ENCODE measurements at regions not wholly inside any gene's neighbourhood (a gene's known extent, or its start where the extent isn't known, plus 50 kb on each side); places are given as distances from the start of the nearest gene placed in this dataset.

DNA sequence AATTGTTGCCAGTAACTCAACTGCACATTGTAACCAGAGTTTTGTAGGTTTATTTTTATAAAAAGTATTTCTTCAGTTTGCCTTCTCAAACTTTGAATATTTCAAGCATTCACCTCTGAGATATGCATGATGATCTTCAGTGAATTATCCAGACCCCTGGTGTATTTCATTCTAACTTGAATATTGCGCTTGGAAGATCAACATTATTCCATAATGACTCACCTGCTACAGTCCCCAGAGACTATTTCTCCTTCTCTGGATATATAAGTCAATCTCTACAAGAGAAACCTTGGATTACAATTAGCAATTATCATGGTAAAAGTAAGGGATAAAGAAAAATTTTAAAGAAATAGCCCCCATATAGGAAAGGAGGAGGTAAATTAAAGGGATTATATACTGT is 1041.0 kb downstream of the TLE1 start:
- Histone ChIP-seq H3K9me3 (ENCODE audit: control insufficient read depth, insufficient read depth, low read length) (no peaks in the 10 kb centered on the region), H3K27me3 (ENCODE audit: control insufficient read depth, insufficient read depth, low read length) (no peaks in the 10 kb centered on the region), H3K9ac (ENCODE audit: low read depth, low read length) (no peak overlapping the region), H3K36me3 (ENCODE audit: control insufficient read depth, insufficient read depth, low read length) (no peaks in the 10 kb centered on the region), H3K4me1 (ENCODE audit: control insufficient read depth, insufficient read depth, low read length) (no peaks in the 10 kb centered on the region), H3K4me3 (ENCODE audit: low read depth, low read length) (no peak overlapping the region), H3K27ac (ENCODE audit: low read depth, low read length) (no peak overlapping the region)

DNA sequence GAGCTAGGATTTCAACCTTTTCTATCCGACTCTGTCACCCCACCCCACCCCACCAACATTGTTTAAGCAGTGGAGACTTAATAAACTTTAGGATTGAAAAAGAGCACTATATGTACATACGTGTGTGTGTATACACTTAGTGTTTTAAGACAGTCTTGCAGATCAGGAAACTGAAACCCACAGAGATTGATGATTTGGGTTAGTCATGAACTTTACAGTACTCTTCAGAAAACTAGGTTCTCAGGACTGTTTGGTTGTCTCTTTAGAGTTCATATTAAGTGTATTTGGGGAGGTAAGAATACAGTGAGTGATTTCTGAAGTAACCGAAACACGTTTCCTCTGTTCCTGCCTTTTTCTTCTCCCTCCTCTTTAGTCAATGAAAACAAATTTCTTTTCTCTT is 1043.1 kb downstream of the TLE1 start:
- Histone ChIP-seq H3K9me3 (ENCODE audit: control insufficient read depth, insufficient read depth, low read length) (no peaks in the 10 kb centered on the region), H3K27me3 (ENCODE audit: control insufficient read depth, insufficient read depth, low read length) (no peaks in the 10 kb centered on the region), H3K27ac (ENCODE audit: low read depth, low read length) (no peak overlapping the region), H3K4me3 (ENCODE audit: low read depth, low read length) (no peak overlapping the region), H3K4me1 (ENCODE audit: control insufficient read depth, insufficient read depth, low read length) (no peaks in the 10 kb centered on the region), H3K9ac (ENCODE audit: low read depth, low read length) (no peak overlapping the region), H3K36me3 (ENCODE audit: control insufficient read depth, insufficient read depth, low read length) (no peaks in the 10 kb centered on the region)

- no peak overlapping the region for H3K27ac ChIP-seq (ENCODE audit: low read depth, low read length)
- no peaks in the 10 kb centered on the region for H3K27me3 ChIP-seq (ENCODE audit: control insufficient read depth, insufficient read depth, low read length)
- H3K4me3 ChIP-seq (ENCODE audit: low read depth, low read length), result no peak overlapping the region
- no peaks in the 10 kb centered on the region for H3K9me3 ChIP-seq (ENCODE audit: control insufficient read depth, insufficient read depth, low read length)
- no peaks in the 10 kb centered on the region for H3K36me3 ChIP-seq (ENCODE audit: control insufficient read depth, insufficient read depth, low read length)
- H3K4me1 ChIP-seq (ENCODE audit: control insufficient read depth, insufficient read depth, low read length), result no peaks in the 10 kb centered on the region
- H3K9ac ChIP-seq (ENCODE audit: low read depth, low read length), result no peak overlapping the region
These were observed 1045.3 kb downstream of the TLE1 start for GRCh38 chr9:80644044-80644443.

GRCh38 chr9:80635065-80635464 is 1054.3 kb downstream of the TLE1 start:
- Histone ChIP-seq H3K9me3 (ENCODE audit: control insufficient read depth, insufficient read depth, low read length) (peaks cover 4% of the 10 kb centered on the region; the same call in 1 of the 2 replicates), H3K4me3 (ENCODE audit: low read depth, low read length) (no peak overlapping the region), H3K36me3 (ENCODE audit: control insufficient read depth, insufficient read depth, low read length) (no peaks in the 10 kb centered on the region), H3K4me1 (ENCODE audit: control insufficient read depth, insufficient read depth, low read length) (no peaks in the 10 kb centered on the region), H3K27me3 (ENCODE audit: control insufficient read depth, insufficient read depth, low read length) (no peaks in the 10 kb centered on the region), H3K27ac (ENCODE audit: low read depth, low read length) (no peak overlapping the region), H3K9ac (ENCODE audit: low read depth, low read length) (no peak overlapping the region)

GRCh38 chr9:80632041-80632440 is 1057.3 kb downstream of the TLE1 start:
- Histone ChIP-seq H3K27ac (ENCODE audit: low read depth, low read length) (no peak overlapping the region), H3K4me1 (ENCODE audit: control insufficient read depth, insufficient read depth, low read length) (no peaks in the 10 kb centered on the region), H3K9me3 (ENCODE audit: control insufficient read depth, insufficient read depth, low read length) (peaks cover 4% of the 10 kb centered on the region; the same call in 1 of the 2 replicates), H3K9ac (ENCODE audit: low read depth, low read length) (no peak overlapping the region), H3K27me3 (ENCODE audit: control insufficient read depth, insufficient read depth, low read length) (no peaks in the 10 kb centered on the region), H3K36me3 (ENCODE audit: control insufficient read depth, insufficient read depth, low read length) (no peaks in the 10 kb centered on the region), H3K4me3 (ENCODE audit: low read depth, low read length) (no peak overlapping the region)

GRCh38 chr9:80622508-80622907 is 1050.7 kb downstream of the TLE4 start:
- H3K9ac ChIP-seq (ENCODE audit: low read depth, low read length), result no peak overlapping the region
- no peak overlapping the region for H3K4me3 ChIP-seq (ENCODE audit: low read depth, low read length)
- H3K27me3 ChIP-seq (ENCODE audit: control insufficient read depth, insufficient read depth, low read length), result no peaks in the 10 kb centered on the region
- no peaks in the 10 kb centered on the region for H3K36me3 ChIP-seq (ENCODE audit: control insufficient read depth, insufficient read depth, low read length)
- H3K9me3 ChIP-seq (ENCODE audit: control insufficient read depth, insufficient read depth, low read length), result no peaks in the 10 kb centered on the region
- H3K27ac ChIP-seq (ENCODE audit: low read depth, low read length), result no peak overlapping the region
- H3K4me1 ChIP-seq (ENCODE audit: control insufficient read depth, insufficient read depth, low read length), result no peaks in the 10 kb centered on the region

DNA sequence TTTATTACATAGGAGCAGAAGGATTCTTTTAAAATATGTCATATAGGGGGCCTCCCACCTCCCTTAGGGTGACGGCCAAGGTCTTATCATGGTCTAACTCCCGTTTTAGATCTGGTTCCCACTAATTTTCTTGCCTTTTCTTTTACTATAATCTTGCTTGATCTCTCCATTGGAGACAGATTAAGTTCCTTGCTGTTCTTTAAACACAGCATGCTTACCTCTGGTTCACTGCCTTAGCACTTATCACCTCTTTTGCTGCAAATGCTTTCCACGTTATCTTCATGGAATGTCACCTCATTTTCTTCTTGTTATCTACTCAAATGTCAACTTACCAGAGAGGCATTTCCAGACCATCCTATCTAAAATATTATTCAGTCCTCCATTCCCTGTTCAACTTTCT is 1047.6 kb downstream of the TLE4 start:
- Histone ChIP-seq H3K9ac (ENCODE audit: low read depth, low read length) (no peak overlapping the region), H3K4me3 (ENCODE audit: low read depth, low read length) (no peak overlapping the region), H3K9me3 (ENCODE audit: control insufficient read depth, insufficient read depth, low read length) (no peaks in the 10 kb centered on the region), H3K27ac (ENCODE audit: low read depth, low read length) (no peak overlapping the region), H3K27me3 (ENCODE audit: control insufficient read depth, insufficient read depth, low read length) (no peaks in the 10 kb centered on the region), H3K4me1 (ENCODE audit: control insufficient read depth, insufficient read depth, low read length) (no peaks in the 10 kb centered on the region), H3K36me3 (ENCODE audit: control insufficient read depth, insufficient read depth, low read length) (no peaks in the 10 kb centered on the region)

DNA sequence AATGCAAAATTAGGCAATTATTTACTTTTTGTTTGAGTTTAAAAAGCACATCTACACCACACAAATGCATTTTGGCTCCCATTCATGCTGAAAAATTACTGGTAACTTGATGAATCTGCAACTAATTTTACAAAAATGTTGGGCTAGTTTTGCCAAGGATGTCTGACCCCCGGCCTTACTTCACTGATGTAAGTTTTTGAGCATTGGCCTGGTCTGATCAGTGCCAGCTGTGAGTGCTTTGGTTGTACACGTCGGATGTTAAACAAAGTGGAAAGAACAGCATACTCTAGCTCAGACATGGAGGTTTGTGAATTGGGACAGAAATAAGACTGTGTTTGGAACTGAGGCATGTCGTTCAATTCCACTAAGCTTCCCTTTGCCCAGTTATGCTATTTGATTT is 1044.2 kb downstream of the TLE4 start:
- H3K27ac ChIP-seq (ENCODE audit: low read depth, low read length), result no peak overlapping the region

DNA sequence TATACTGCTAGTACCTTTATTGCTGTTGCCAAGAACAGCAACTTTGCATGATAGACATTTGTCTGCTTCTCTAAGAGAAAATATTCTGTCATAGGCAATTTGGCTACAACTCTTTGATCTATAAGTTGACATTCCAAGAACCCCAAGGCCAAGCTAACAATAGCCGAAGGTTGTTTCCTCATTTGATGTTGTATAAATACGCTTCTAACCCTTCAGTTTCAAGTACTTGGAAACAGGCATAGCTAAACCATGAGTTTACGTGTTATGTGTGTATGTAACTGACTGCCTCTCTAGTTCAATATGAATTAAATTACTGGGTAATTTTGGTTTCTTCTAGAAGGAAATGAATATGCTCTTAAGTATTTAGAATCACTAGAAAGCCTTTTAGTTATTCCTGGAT is 1034.0 kb downstream of the TLE4 start:
- H3K9me3 ChIP-seq (ENCODE audit: control insufficient read depth, insufficient read depth, low read length), result no peaks in the 10 kb centered on the region
- peaks cover 13% of the 10 kb centered on the region for H3K4me1 ChIP-seq (ENCODE audit: control insufficient read depth, insufficient read depth, low read length)
- H3K27me3 ChIP-seq (ENCODE audit: control insufficient read depth, insufficient read depth, low read length), result no peaks in the 10 kb centered on the region
- no peak overlapping the region for H3K9ac ChIP-seq (ENCODE audit: low read depth, low read length)
- H3K36me3 ChIP-seq (ENCODE audit: control insufficient read depth, insufficient read depth, low read length), result no peaks in the 10 kb centered on the region
- H3K4me3 ChIP-seq (ENCODE audit: low read depth, low read length), result no peak overlapping the region
- H3K27ac ChIP-seq (ENCODE audit: low read depth, low read length), result peak overlapping the region; percentile 22

More for the DNA sequence above, 1044.2 kb downstream of the TLE4 start:
- H3K9ac ChIP-seq (ENCODE audit: low read depth, low read length), result no peak overlapping the region
- H3K36me3 ChIP-seq (ENCODE audit: control insufficient read depth, insufficient read depth, low read length), result no peaks in the 10 kb centered on the region
- no peaks in the 10 kb centered on the region for H3K27me3 ChIP-seq (ENCODE audit: control insufficient read depth, insufficient read depth, low read length)
- H3K4me3 ChIP-seq (ENCODE audit: low read depth, low read length), result no peak overlapping the region
- no peaks in the 10 kb centered on the region for H3K4me1 ChIP-seq (ENCODE audit: control insufficient read depth, insufficient read depth, low read length)
- no peaks in the 10 kb centered on the region for H3K9me3 ChIP-seq (ENCODE audit: control insufficient read depth, insufficient read depth, low read length)

GRCh38 chr9:80605129-80605528 is 1033.4 kb downstream of the TLE4 start:
- H3K27ac ChIP-seq (ENCODE audit: low read depth, low read length), result no peak overlapping the region
- H3K9ac ChIP-seq (ENCODE audit: low read depth, low read length), result no peak overlapping the region
- no peaks in the 10 kb centered on the region for H3K36me3 ChIP-seq (ENCODE audit: control insufficient read depth, insufficient read depth, low read length)
- no peaks in the 10 kb centered on the region for H3K27me3 ChIP-seq (ENCODE audit: control insufficient read depth, insufficient read depth, low read length)
- no peaks in the 10 kb centered on the region for H3K9me3 ChIP-seq (ENCODE audit: control insufficient read depth, insufficient read depth, low read length)
- H3K4me1 ChIP-seq (ENCODE audit: control insufficient read depth, insufficient read depth, low read length), result peaks cover 13% of the 10 kb centered on the region
- no peak overlapping the region for H3K4me3 ChIP-seq (ENCODE audit: low read depth, low read length)

DNA sequence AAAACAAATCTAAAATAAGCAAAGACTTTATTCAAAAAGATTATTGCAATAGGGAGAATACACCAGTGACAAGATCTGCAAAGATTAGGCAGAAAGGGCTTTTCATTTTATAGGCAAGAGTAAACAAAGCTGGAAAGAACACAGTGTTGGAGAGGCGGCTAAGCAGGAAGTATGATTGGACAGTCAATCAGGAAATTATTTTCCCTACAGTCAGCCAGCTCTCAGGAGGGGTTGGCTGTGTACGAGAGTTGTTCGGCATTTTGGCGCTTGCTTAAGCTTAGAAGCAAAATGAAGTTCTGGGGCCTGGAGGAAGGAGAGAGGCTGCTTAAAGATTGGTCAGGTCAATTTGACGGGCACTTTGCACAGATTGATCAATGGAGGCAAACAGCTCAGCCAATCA is 1030.5 kb downstream of the TLE4 start:
- Histone ChIP-seq H3K9ac (ENCODE audit: low read depth, low read length) (no peak overlapping the region), H3K36me3 (ENCODE audit: control insufficient read depth, insufficient read depth, low read length) (no peaks in the 10 kb centered on the region), H3K9me3 (ENCODE audit: control insufficient read depth, insufficient read depth, low read length) (no peaks in the 10 kb centered on the region), H3K4me1 (ENCODE audit: control insufficient read depth, insufficient read depth, low read length) (peaks cover 13% of the 10 kb centered on the region), H3K4me3 (ENCODE audit: low read depth, low read length) (no peak overlapping the region), H3K27me3 (ENCODE audit: control insufficient read depth, insufficient read depth, low read length) (no peaks in the 10 kb centered on the region), H3K27ac (ENCODE audit: low read depth, low read length) (no peak overlapping the region)

DNA sequence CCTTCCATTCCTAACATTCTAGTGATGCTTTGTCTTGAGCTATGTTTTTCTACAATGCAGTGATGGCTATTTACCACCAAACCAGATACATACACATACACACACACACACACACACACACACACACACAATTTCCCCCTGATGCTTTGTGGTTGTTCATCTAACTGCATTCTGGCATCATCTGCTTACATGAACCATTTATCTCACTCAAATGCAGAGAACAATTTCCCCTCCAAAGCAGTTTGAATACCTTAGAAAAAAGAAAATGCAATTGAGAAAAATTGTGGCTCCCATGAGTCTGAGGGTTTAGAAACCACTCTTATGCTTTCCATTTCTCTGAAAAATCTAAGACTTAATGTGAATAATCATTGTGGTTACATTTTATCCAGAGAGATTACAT is 1024.8 kb downstream of the TLE4 start:
- Histone ChIP-seq H3K27ac (ENCODE audit: low read depth, low read length) (no peak overlapping the region), H3K27me3 (ENCODE audit: control insufficient read depth, insufficient read depth, low read length) (no peaks in the 10 kb centered on the region), H3K9ac (ENCODE audit: low read depth, low read length) (no peak overlapping the region), H3K4me1 (ENCODE audit: control insufficient read depth, insufficient read depth, low read length) (no peaks in the 10 kb centered on the region), H3K36me3 (ENCODE audit: control insufficient read depth, insufficient read depth, low read length) (no peaks in the 10 kb centered on the region), H3K4me3 (ENCODE audit: low read depth, low read length) (no peak overlapping the region), H3K9me3 (ENCODE audit: control insufficient read depth, insufficient read depth, low read length) (0 out of 2 replicates have a peak, but pooled peaks cover 5% of the 10 kb centered on the region)
